ENCODE measurements at regions not wholly inside any gene's neighbourhood (a gene's known extent, or its start where the extent isn't known, plus 50 kb on each side); places are given as distances from the start of the nearest gene placed in this dataset.

GRCh38 chrX:39519030-39519488 lies 578.7 kb downstream of the BCOR start:
- DNase-seq, result peak; percentile 86

- DNase-seq, result peak; percentile 86
Measured at GRCh38 chrX:39519566-39520301, 578.0 kb downstream of the BCOR start.

GRCh38 chrX:39525758-39526157 lies 572.0 kb downstream of the BCOR start:
- DNase-seq, result no peak

- DNase-seq, result no peak
Measured at GRCh38 chrX:39527025-39527424, 570.7 kb downstream of the BCOR start.

- no peak for DNase-seq
Measured at GRCh38 chrX:39528161-39528916, 569.4 kb downstream of the BCOR start.

- DNase-seq, result no peak
Measured at GRCh38 chrX:39532761-39533160, 565.0 kb downstream of the BCOR start.

- no peak for DNase-seq
Measured at GRCh38 chrX:39534949-39535348, 562.8 kb downstream of the BCOR start.

GRCh38 chrX:39536211-39536610 lies 561.5 kb downstream of the BCOR start:
- DNase-seq, result no peak

- no peak for DNase-seq
Measured at GRCh38 chrX:39541881-39542280, 555.9 kb downstream of the BCOR start.

GRCh38 chrX:39542316-39542715 lies 555.4 kb downstream of the BCOR start:
- DNase-seq, result no peak

- no peak for DNase-seq
Measured at GRCh38 chrX:39550795-39551361, 546.9 kb downstream of the BCOR start.

- DNase-seq, result no peak
Measured at GRCh38 chrX:39551762-39552161, 546.0 kb downstream of the BCOR start.

GRCh38 chrX:39555431-39555830 lies 542.3 kb downstream of the BCOR start:
- DNase-seq, result no peak

- no peak for DNase-seq
Measured at GRCh38 chrX:39556056-39556455, 541.7 kb downstream of the BCOR start.

- DNase-seq, result no peak
Measured at GRCh38 chrX:39559229-39559628, 538.5 kb downstream of the BCOR start.

- no peak for DNase-seq
Measured at GRCh38 chrX:39560271-39560670, 537.5 kb downstream of the BCOR start.

- no peak for DNase-seq
Measured at GRCh38 chrX:39563178-39563577, 534.6 kb downstream of the BCOR start.

- DNase-seq, result no peak
Measured at GRCh38 chrX:39564751-39565150, 533.0 kb downstream of the BCOR start.

- DNase-seq, result peak; percentile 7
Measured at GRCh38 chrX:39574178-39574577, 523.6 kb downstream of the BCOR start.

GRCh38 chrX:39576041-39576872 lies 521.5 kb downstream of the BCOR start:
- peak; percentile 78 for DNase-seq

- DNase-seq, result no peak
Measured at GRCh38 chrX:39577206-39577984, 520.4 kb downstream of the BCOR start.
